Jurkat, Clone E6-1 (cell line): ENCODE measurements at regions not wholly inside any gene's neighbourhood (a gene's known extent, or its start where the extent isn't known, plus 50 kb on each side); places are given as distances from the start of the nearest gene placed in this dataset.
"Not testable (repeated sequence)": the region's sequence is repeated elsewhere in the genome, so short reads cannot be mapped to it uniquely, and the experiment has no call there.

Experiments used
- DNase-seq: peaks from one replicate; pipeline ENCODE4 v3.0.0-alpha.2; 2011; ENCODE audit warnings: low read depth, low spot score
- H3K4me3 ChIP-seq: 2 replicates; pipeline ENCODE4 v1.5.1; 2011; ENCODE audit warnings: mild to moderate bottlenecking, low read length, control low read depth, moderate library complexity

- DNase-seq, result no peak
- H3K4me3 ChIP-seq, result no peak overlapping the region
These were observed 271.1 kb upstream of the DEPDC1 start for GRCh38 chr1:68767941-68768340.

GRCh38 chr1:68770817-68771216 is 273.9 kb upstream of the DEPDC1 start:
- no peak for DNase-seq
- no peak overlapping the region for H3K4me3 ChIP-seq

- no peak for DNase-seq
- no peak overlapping the region for H3K4me3 ChIP-seq
These were observed 281.0 kb upstream of the DEPDC1 start for GRCh38 chr1:68777851-68778250.

GRCh38 chr1:68779841-68780240 is 283.0 kb upstream of the DEPDC1 start:
- H3K4me3 ChIP-seq, DNase-seq: not testable (repeated sequence)

GRCh38 chr1:68780919-68781318 is 284.0 kb upstream of the DEPDC1 start:
- no peak for DNase-seq
- H3K4me3 ChIP-seq, result no peak overlapping the region

- no peak overlapping the region for H3K4me3 ChIP-seq
- no peak for DNase-seq
These were observed 286.0 kb upstream of the DEPDC1 start for GRCh38 chr1:68782890-68783289.

GRCh38 chr1:68785328-68785727 is 288.4 kb upstream of the DEPDC1 start:
- DNase-seq, result no peak
- no peak overlapping the region for H3K4me3 ChIP-seq

- no peak overlapping the region for H3K4me3 ChIP-seq
- DNase-seq, result no peak
These were observed 291.9 kb upstream of the DEPDC1 start for GRCh38 chr1:68788762-68789161.

- no peak overlapping the region for H3K4me3 ChIP-seq
- no peak for DNase-seq
These were observed 294.9 kb upstream of the DEPDC1 start for GRCh38 chr1:68791800-68792199.

GRCh38 chr1:68795956-68796355 is 299.1 kb upstream of the DEPDC1 start:
- no peak for DNase-seq
- no peak overlapping the region for H3K4me3 ChIP-seq

GRCh38 chr1:68796888-68797287 is 300.0 kb upstream of the DEPDC1 start:
- DNase-seq, result no peak

GRCh38 chr1:68798071-68798470 is 301.2 kb upstream of the DEPDC1 start:
- H3K4me3 ChIP-seq, result no peak overlapping the region
- DNase-seq, result no peak

More at GRCh38 chr1:68796888-68797287, 300.0 kb upstream of the DEPDC1 start:
- no peak overlapping the region for H3K4me3 ChIP-seq

- H3K4me3 ChIP-seq, result no peak overlapping the region
These were observed 302.2 kb upstream of the DEPDC1 start for GRCh38 chr1:68799096-68799495.

GRCh38 chr1:68800182-68800581 is 303.3 kb upstream of the DEPDC1 start:
- no peak for DNase-seq
- H3K4me3 ChIP-seq, result no peak overlapping the region

More at GRCh38 chr1:68799096-68799495, 302.2 kb upstream of the DEPDC1 start:
- DNase-seq, result no peak

- DNase-seq, result no peak
- H3K4me3 ChIP-seq, result no peak overlapping the region
These were observed 304.6 kb upstream of the DEPDC1 start for GRCh38 chr1:68801440-68801839.

- H3K4me3 ChIP-seq, result no peak overlapping the region
- no peak for DNase-seq
These were observed 308.3 kb upstream of the DEPDC1 start for GRCh38 chr1:68805097-68805641.

- no peak for DNase-seq
- no peak overlapping the region for H3K4me3 ChIP-seq
These were observed 311.5 kb upstream of the DEPDC1 start for GRCh38 chr1:68808351-68808750.

- H3K4me3 ChIP-seq, result no peak overlapping the region
- DNase-seq, result no peak
These were observed 314.9 kb upstream of the DEPDC1 start for GRCh38 chr1:68811806-68812205.

GRCh38 chr1:68812333-68812732 is 315.5 kb upstream of the DEPDC1 start:
- DNase-seq, result no peak
- H3K4me3 ChIP-seq, result no peak overlapping the region

- no peak overlapping the region for H3K4me3 ChIP-seq
- DNase-seq, result no peak
These were observed 317.2 kb upstream of the DEPDC1 start for GRCh38 chr1:68814067-68814466.

GRCh38 chr1:68815632-68816031 is 318.8 kb upstream of the DEPDC1 start:
- no peak overlapping the region for H3K4me3 ChIP-seq

More at GRCh38 chr1:68815632-68816031, 318.8 kb upstream of the DEPDC1 start:
- no peak for DNase-seq
